HCT116 (cell line): ENCODE measurements at regions not wholly inside any gene's neighbourhood (a gene's known extent, or its start where the extent isn't known, plus 50 kb on each side); places are given as distances from the start of the nearest gene placed in this dataset.

Experiments
- ATAC-seq: fragments of 200-7000 bp; cut with Tn5 transposase; 2 replicates; pipeline ENCODE4 v1.9.1; 2020; ENCODE audit warnings: mild to moderate bottlenecking, moderate library complexity
- BruUV-seq: library from RNA; stranded (reverse); fragments of 400-500 nt; replicated peaks from 2 replicates; lab custom pipeline; 2021; lab: Mats Ljungman, UMichigan
- CTCF ChIA-PET: fragments of 300-600 bp; sonication (Branson Sonifier 250); formaldehyde crosslinking; loops from one replicate; lab custom pipeline; 2021; ENCODE audit warnings: antibody characterized with exemption; lab: Charles Lee
- POLR2A ChIA-PET: fragments of 300-600, 350-600 bp; sonication (Branson Sonifier 250); formaldehyde crosslinking; loops from one replicate; lab custom pipeline; 2021; ENCODE audit warnings: antibody characterized with exemption; lab: Charles Lee
- RAD21 ChIA-PET, 2 experiments: fragments of 300-600 bp; sonication (Branson Sonifier 250); formaldehyde crosslinking; loops; one replicate each; lab custom pipeline; 2023; ENCODE audit warnings: low total read pairs in 2 of 2; ENCODE audit not compliant: uncharacterized antibody in 2 of 2, unreplicated experiment in 2 of 2, low non-redundant PET in 1 of 2; lab: Charles Lee
- DNase-seq: peaks from one replicate; pipeline ENCODE4 v3.0.0-alpha.2; 2010; ENCODE audit warnings: low read depth, low spot score
- H2AFZ ChIP-seq: fragments of 200-600 bp; shearing (Covaris generic), sonication (generic); 2 replicates; pipeline ENCODE4 v1.6.1; 2017; ENCODE audit warnings: low read depth, mixed run types, mixed read lengths, antibody characterized with exemption, low read length; ENCODE audit not compliant: poor library complexity, severe bottlenecking
- H3K27ac ChIP-seq: 2 replicates; pipeline ENCODE4 v1.5.1; 2012; ENCODE audit warnings: low read depth, low read length
- H3K27me3 ChIP-seq: fragments of 200-600 bp; sonication (generic); 2 replicates; pipeline ENCODE4 v1.6.1; 2016; ENCODE audit warnings: mixed run types, low read length, mixed read lengths; ENCODE audit not compliant: insufficient read depth
- H3K36me3 ChIP-seq, 2 experiments: fragments of 200-500 bp in 1 of 2; fragments of 200-600 bp in 1 of 2; sonication (Bioruptor generic) in 1 of 2; sonication (generic) in 1 of 2; 2 replicates each; pipeline versions ENCODE4 v1.5.1 to v1.6.1; 2014 to 2016; ENCODE audit warnings: low read length in 2 of 2, inconsistent platforms in 1 of 2, mixed read lengths in 1 of 2, mixed run types in 1 of 2; ENCODE audit not compliant: insufficient read depth in 2 of 2, control insufficient read depth in 1 of 2
- H3K4me1 ChIP-seq, 2 experiments: fragments of 200-600 bp in 1 of 2; sonication (generic) in 1 of 2; 2 replicates each; pipeline versions ENCODE4 v1.5.1 to v1.6.1; 2012 to 2017; ENCODE audit warnings: low read length in 2 of 2, inconsistent platforms in 1 of 2, mild to moderate bottlenecking in 1 of 2, mixed read lengths in 1 of 2, mixed run types in 1 of 2, moderate library complexity in 1 of 2; ENCODE audit not compliant: insufficient read depth in 2 of 2, control insufficient read depth in 1 of 2
- H3K4me2 ChIP-seq: fragments of 200-600 bp; sonication (generic); 2 replicates; pipeline ENCODE4 v1.6.1; 2017; ENCODE audit warnings: mixed run types, low read length, mixed read lengths
- H3K4me3 ChIP-seq, 2 experiments: fragments of 200-600 bp in 1 of 2; sonication (generic) in 1 of 2; replicated peaks in 1 of 2; 2 replicates each; pipeline ENCODE4 v1.5.1; 2011 to 2016; ENCODE audit warnings: low read length in 2 of 2, control low read depth in 1 of 2, low read depth in 1 of 2, mild to moderate bottlenecking in 1 of 2, mixed read lengths in 1 of 2, mixed run types in 1 of 2
- H3K79me2 ChIP-seq: fragments of 200-600 bp; sonication (generic); 2 replicates; pipeline ENCODE4 v1.6.1; 2017; ENCODE audit warnings: mild to moderate bottlenecking, mixed run types, low read length, moderate library complexity, mixed read lengths; ENCODE audit not compliant: insufficient read depth
- H3K9ac ChIP-seq: fragments of 200-600 bp; sonication (generic); 2 replicates; pipeline ENCODE4 v1.6.1; 2016; ENCODE audit warnings: low read length, mixed read lengths
- H3K9me2 ChIP-seq: fragments of 200-600 bp; sonication (generic), shearing (Covaris generic); 2 replicates; pipeline ENCODE4 v1.6.1; 2017; ENCODE audit warnings: mixed run types, mild to moderate bottlenecking, moderate library complexity; ENCODE audit not compliant: insufficient read depth
- H3K9me3 ChIP-seq, 2 experiments: fragments of 200-500 bp in 1 of 2; fragments of 200-600 bp in 1 of 2; sonication (Bioruptor generic) in 1 of 2; sonication (generic) in 1 of 2; 2 replicates each; pipeline ENCODE4 v1.6.1; 2014 to 2017; ENCODE audit warnings: low read length in 2 of 2, mixed read lengths in 2 of 2, inconsistent platforms in 1 of 2, low read depth in 1 of 2, mild to moderate bottlenecking in 1 of 2, mixed run types in 1 of 2, moderate library complexity in 1 of 2; ENCODE audit not compliant: control insufficient read depth in 1 of 2, insufficient read depth in 1 of 2
- H4K20me1 ChIP-seq: fragments of 200-600 bp; sonication (generic), shearing (Covaris generic); 2 replicates; pipeline ENCODE4 v1.6.1; 2017; ENCODE audit warnings: mixed run types, mild to moderate bottlenecking, moderate library complexity; ENCODE audit not compliant: insufficient read depth
- CTCF ChIP-seq, 3 experiments: fragments of 200-600 bp in 1 of 3; sonication (generic) in 1 of 3; IDR thresholded peaks in 2 of 3; conservative IDR thresholded peaks in 1 of 3; 2 replicates each; pipeline ENCODE4 v1.5.1; 2012 to 2017; ENCODE audit warnings: low read depth in 2 of 3, low read length in 2 of 3, antibody characterized with exemption in 1 of 3, borderline replicate concordance in 1 of 3, control low read depth in 1 of 3, mild to moderate bottlenecking in 1 of 3, mixed read lengths in 1 of 3, mixed run types in 1 of 3, moderate library complexity in 1 of 3; ENCODE audit not compliant: insufficient read depth in 1 of 3
- EGR1 ChIP-seq: IDR thresholded peaks from 2 replicates; pipeline ENCODE4 v1.6.1; 2012; ENCODE audit warnings: low read depth
- EZH2 ChIP-seq: fragments of 200-600 bp; sonication (generic); IDR thresholded peaks from 2 replicates; pipeline ENCODE4 v1.6.1; 2017; ENCODE audit warnings: antibody characterized with exemption, mixed run types
- EZH2phosphoT487 ChIP-seq: fragments of 200-600 bp; IDR thresholded peaks from 2 replicates; pipeline ENCODE4 v1.6.1; 2018; ENCODE audit warnings: antibody characterized with exemption, borderline replicate concordance
- JUND ChIP-seq: IDR thresholded peaks from 2 replicates; pipeline ENCODE4 v1.6.1; 2012
- POLR2A ChIP-seq: IDR thresholded peaks from 2 replicates; pipeline ENCODE4 v1.7.0; 2011; ENCODE audit warnings: borderline replicate concordance; ENCODE audit not compliant: insufficient read depth, insufficient read length; ENCODE audit errors: extremely low read depth
- POLR2AphosphoS5 ChIP-seq: IDR thresholded peaks from 2 replicates; pipeline ENCODE4 v1.6.1; 2011; ENCODE audit warnings: mild to moderate bottlenecking, low read depth, low read length, moderate library complexity
- REST ChIP-seq: IDR thresholded peaks from 2 replicates; pipeline ENCODE4 v1.6.1; 2012; ENCODE audit warnings: low read depth
- YY1 ChIP-seq: IDR thresholded peaks from 2 replicates; pipeline ENCODE4 v1.6.1; 2011; ENCODE audit warnings: low read length, low read depth, moderate library complexity, mild to moderate bottlenecking; ENCODE audit not compliant: insufficient replicate concordance; ENCODE audit errors: extremely low read depth
- ZFX ChIP-seq: fragments of 450-650 bp; IDR thresholded peaks from 2 replicates; pipeline ENCODE4 v1.6.1; 2017
- intact Hi-C: fragments of 100-400 bp; cut with micrococcal nuclease; formaldehyde crosslinking; loops from 2 replicates; pipeline ENCODE4 v1.10.0; 2022
- TF ChIP-seq, protein P1 (sequence below): IDR thresholded peaks from 2 replicates; pipeline ENCODE4 v1.6.1; 2012

DNA sequence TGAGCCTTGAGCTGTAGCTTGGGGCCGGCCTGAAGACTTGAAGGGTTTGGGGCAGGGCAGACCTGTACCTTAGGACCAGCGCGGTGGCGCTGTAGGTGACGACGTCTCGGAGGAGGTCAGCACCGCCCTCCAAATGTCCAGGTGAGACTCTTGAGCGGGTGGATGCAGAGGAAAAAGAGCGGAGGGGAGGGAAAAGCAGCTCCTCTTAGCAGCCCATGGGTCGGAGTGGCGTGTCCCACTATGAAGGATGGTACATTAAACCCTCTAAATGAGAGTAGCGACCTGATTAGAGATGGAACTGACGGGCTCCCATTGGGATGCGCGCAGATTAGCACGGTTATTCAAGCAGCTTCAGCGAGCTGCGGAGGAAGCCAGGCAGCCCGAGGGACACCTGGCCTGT is 77.0 kb upstream of the MAP1LC3B2 start:
- intact Hi-C loops = no loop called here
- Histone ChIP-seq H3K36me3 (no peaks in the 10 kb centered on the region), H3K79me2 (no peaks in the 10 kb centered on the region), H3K4me1 (peaks cover 0 to 15% of the 10 kb centered on the region in 2 experiments; a peak in 2 of 4 replicates), H3K4me2 (no peak overlapping the region), H3K27ac (no peak overlapping the region), H2AFZ (no peak overlapping the region), H3K4me3 (no peak overlapping the region), H4K20me1 (no peaks in the 10 kb centered on the region), H3K9ac (no peak overlapping the region), H3K27me3 (no peaks in the 10 kb centered on the region), H3K9me3 (0 out of 4 replicates have a peak, but pooled peaks cover 0 to 8% of the 10 kb centered on the region in 2 experiments), H3K9me2 (no peaks in the 10 kb centered on the region)
- no peak for DNase-seq
- RAD21 ChIA-PET = no interaction called here
- 0 out of 2 replicates have a peak, but pooled peaks have one; percentile 21 for ATAC-seq
- no TSS peak for BruUV-seq
- POLR2A ChIA-PET = interaction anchor here (1.3 kb wide), 1 partner anchor 24 kb away, joined by 3 read pairs; no protein-coding TSS in a partner anchor
- TF ChIP-seq EGR1 (no peak), JUND (no peak), EZH2phosphoT487 (no peak), POLR2A (no peak), ZFX (no peak), EZH2 (no peak)
- TF ChIP-seq, protein P1, sequence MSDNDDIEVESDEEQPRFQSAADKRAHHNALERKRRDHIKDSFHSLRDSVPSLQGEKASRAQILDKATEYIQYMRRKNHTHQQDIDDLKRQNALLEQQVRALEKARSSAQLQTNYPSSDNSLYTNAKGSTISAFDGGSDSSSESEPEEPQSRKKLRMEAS = no peak
- CTCF ChIA-PET = no interaction called here

DNA sequence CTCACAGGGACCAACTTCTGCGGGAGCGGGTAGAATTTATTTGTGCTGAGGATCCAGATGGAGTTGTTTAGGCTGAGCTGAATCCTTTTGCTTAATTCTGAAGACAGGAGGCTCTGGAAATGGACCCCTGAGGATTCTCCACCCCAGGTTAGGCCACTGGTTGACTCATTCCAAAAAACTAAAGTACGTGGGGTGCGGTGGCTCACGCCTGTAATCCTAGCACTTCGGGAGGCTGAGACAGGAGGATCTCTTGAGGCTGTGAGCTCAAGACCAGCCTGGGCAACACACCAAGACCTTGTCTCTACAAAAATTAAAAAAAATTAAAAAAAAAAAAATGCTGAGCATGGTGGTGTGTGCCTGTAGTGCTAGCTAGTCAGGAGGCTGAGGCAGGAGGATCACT is 76.3 kb upstream of the MAP1LC3B2 start:
- RAD21 ChIA-PET = no interaction called here

More for the DNA sequence above, 76.3 kb upstream of the MAP1LC3B2 start:
- ATAC-seq (no peak), DNase-seq (no peak)
- peaks cover 0 to 15% of the 10 kb centered on the region in 2 experiments; a peak in 2 of 4 replicates for H3K4me1 ChIP-seq
- no peak overlapping the region for H2AFZ ChIP-seq
- H3K36me3 ChIP-seq = peaks cover 0 to 4% of the 10 kb centered on the region in 2 experiments; a peak in 1 of 4 replicates
- H3K4me2 ChIP-seq = no peak overlapping the region
- intact Hi-C loops = no loop called here
- ChIA-PET CTCF (no interaction called here), POLR2A (no interaction called here)
- peaks cover 0 to 8% of the 10 kb centered on the region in 2 experiments; a peak in 1 of 4 replicates for H3K9me3 ChIP-seq
- H3K9me2 ChIP-seq = no peaks in the 10 kb centered on the region
- TF ChIP-seq POLR2AphosphoS5 (no peak), JUND (no peak), YY1 (no peak), REST (no peak), CTCF (IDR thresholded peaks at IDR 0.05 in 2 of 3, conservative IDR thresholded peaks at IDR 0.05 in 1 of 3; ENCODE audit: borderline replicate concordance in 1 of 3, insufficient read depth in 1 of 3, low read depth in 2 of 3, low read length in 2 of 3) (no peak)
- H3K27me3 ChIP-seq = no peaks in the 10 kb centered on the region
- H4K20me1 ChIP-seq = no peaks in the 10 kb centered on the region
- no peak overlapping the region for H3K9ac ChIP-seq
- no peaks in the 10 kb centered on the region for H3K79me2 ChIP-seq
- no TSS peak for BruUV-seq
- no peak overlapping the region for H3K27ac ChIP-seq
- H3K4me3 ChIP-seq = no peak overlapping the region
